Activated CD4-positive, alpha-beta memory T cell treated with anti-CD3 and anti-CD28 coated beads for 36 hours (primary cell): ENCODE measurements at regions not wholly inside any gene's neighbourhood (a gene's known extent, or its start where the extent isn't known, plus 50 kb on each side); places are given as distances from the start of the nearest gene placed in this dataset.

Experiments
- CTCF ChIA-PET: fragments of 350-600 bp; sonication (Branson Sonifier 250); formaldehyde crosslinking; loops from one replicate; lab custom pipeline; 2021; ENCODE audit warnings: antibody characterized with exemption, inconsistent platforms; lab: Charles Lee
- POLR2A ChIA-PET: fragments of 350-600 bp; sonication (Branson Sonifier 250); formaldehyde crosslinking; loops from one replicate; lab custom pipeline; 2021; ENCODE audit warnings: antibody characterized with exemption; lab: Charles Lee
- DNase-seq: peaks from one replicate; pipeline ENCODE4 v3.0.0-alpha.2; 2020
- H3K27ac Mint-ChIP-seq: one replicate; pipeline ENCODE4 v1.8.0; 2021; ENCODE audit warnings: mixed read lengths
- H3K27me3 Mint-ChIP-seq: one replicate; pipeline ENCODE4 v1.8.0; 2021; ENCODE audit warnings: mixed read lengths
- H3K36me3 Mint-ChIP-seq: one replicate; pipeline ENCODE4 v1.8.0; 2021; ENCODE audit warnings: mixed read lengths
- H3K4me1 Mint-ChIP-seq: one replicate; pipeline ENCODE4 v1.8.0; 2021; ENCODE audit warnings: low read depth, mixed read lengths
- H3K4me3 Mint-ChIP-seq: one replicate; pipeline ENCODE4 v1.8.0; 2021; ENCODE audit warnings: mild to moderate bottlenecking, mixed read lengths
- H3K9me3 Mint-ChIP-seq: one replicate; pipeline ENCODE4 v1.8.0; 2021; ENCODE audit warnings: mixed read lengths
- intact Hi-C: fragments of 100-400 bp; cut with micrococcal nuclease; formaldehyde crosslinking; loops from one replicate; pipeline ENCODE4 v1.15.1; 2023

DNA sequence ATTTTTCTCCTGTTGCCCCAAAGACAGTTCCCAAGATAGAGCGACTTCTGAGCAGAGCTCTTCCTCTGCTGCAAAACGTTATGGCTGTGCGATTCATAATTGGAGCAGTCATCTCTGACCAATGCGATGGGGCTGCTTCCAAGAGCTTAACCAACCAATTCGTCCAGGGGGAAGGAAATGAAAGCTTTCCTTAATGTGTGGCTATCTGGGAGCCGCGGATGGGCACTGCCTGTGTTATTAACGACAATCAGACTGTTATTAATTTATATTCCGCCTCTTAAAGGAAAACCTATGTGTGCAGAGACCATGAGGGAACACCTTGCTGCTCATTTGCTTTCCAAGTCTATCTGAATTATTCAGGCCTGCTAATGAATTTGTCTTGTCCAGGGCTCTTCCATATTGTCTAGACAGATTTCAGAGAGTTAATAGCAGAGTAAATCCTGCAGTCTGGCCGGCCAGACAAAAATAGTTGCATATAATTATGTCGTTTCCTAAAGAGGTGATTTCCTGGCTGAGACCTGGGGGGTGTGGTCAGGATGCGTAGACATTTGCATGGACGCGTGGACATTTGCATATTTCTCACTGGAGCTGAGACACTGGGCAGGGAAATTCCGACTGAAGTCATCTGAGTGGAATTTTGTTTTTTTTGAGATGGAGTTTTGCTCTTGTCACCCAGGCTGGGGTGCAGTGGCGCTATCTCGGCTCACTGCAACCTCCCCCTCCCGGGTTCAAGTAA is 135.4 kb downstream of the HMX1 start:
- no peaks in the 10 kb centered on the region for H3K4me1 Mint-ChIP-seq
- no peaks in the 10 kb centered on the region for H3K27me3 Mint-ChIP-seq
- H3K27ac Mint-ChIP-seq: no peak overlapping the region
- H3K36me3 Mint-ChIP-seq: no peaks in the 10 kb centered on the region
- CTCF ChIA-PET: no interaction called here
- intact Hi-C loops: no loop called here
- peaks cover 6% of the 10 kb centered on the region for H3K9me3 Mint-ChIP-seq
- no peak overlapping the region for H3K4me3 Mint-ChIP-seq
- POLR2A ChIA-PET: no interaction called here
- no peak for DNase-seq

DNA sequence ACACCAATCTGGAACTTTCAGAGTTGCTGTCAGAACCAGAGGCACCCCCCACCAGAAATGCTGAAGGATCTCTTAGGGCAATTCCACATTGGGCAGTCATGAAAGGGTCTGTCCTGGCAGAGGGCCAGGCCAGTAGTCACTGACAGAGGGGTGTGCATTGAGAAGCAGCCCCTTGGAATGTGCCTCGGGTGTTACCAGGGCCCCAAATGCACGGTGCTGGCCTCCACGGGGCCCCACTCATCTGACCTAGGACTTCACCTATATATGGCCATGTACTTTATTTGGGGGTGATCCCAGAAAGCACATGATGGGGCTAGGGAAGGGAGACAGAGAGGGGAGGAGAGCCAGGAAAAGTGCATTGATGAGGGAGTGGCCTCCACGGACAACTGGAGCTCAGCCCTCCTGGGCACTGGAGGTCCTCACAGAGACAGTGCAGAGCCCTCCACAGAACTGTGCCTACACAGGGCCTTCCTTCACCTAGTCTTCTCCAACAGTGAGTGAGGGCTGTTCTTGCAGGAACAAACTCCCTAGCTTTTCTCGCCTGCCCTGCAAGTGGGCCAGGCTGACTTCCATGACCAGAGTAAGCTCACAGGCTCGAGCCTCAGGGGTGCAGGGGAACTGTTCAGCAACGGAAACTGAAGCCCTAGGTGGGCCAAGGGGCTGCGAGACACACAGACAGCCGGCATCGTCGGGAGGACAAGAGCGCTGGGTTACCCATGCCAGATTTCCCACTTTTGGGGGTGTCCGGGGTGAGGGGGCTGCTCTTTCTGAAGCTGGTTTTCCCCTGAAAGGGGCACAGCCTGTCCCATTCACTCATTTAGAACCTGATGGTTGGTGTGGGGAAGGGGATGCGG is 136.2 kb downstream of the HMX1 start:
- CTCF ChIA-PET: no interaction called here
- no peaks in the 10 kb centered on the region for H3K36me3 Mint-ChIP-seq
- no peaks in the 10 kb centered on the region for H3K27me3 Mint-ChIP-seq
- no peak for DNase-seq
- H3K9me3 Mint-ChIP-seq: peaks cover 6% of the 10 kb centered on the region
- intact Hi-C loops: no loop called here
- no peak overlapping the region for H3K4me3 Mint-ChIP-seq
- H3K4me1 Mint-ChIP-seq: no peaks in the 10 kb centered on the region
- H3K27ac Mint-ChIP-seq: no peak overlapping the region
- POLR2A ChIA-PET: no interaction called here

DNA sequence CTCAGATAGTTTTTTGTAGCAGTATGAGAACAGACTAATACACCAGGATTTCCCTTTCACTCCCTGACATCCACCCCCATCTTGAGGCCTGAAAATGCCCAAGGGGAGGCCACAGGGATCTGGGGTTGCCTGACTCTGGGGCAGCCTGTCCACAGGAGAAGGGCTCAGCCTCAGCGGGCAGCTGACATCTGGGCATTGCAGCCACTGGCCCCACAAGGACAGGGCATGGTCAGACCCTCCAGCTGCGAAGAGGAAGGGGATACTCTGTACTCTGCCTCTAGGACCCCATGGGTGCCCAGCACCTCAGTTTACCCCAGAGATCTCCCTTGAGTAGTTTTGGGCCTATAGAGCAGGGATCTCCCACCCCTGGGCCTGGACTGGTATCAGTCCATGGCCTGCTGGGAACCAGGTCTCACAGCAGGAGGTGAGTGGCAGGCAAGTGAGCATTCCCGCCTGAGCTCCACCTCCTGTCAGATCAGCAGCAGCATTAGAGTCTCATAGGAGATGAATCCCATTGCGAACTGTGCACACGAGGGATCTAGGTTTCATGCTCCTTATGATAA is 138.9 kb downstream of the HMX1 start:
- intact Hi-C loops: no loop called here
- ChIA-PET POLR2A (no interaction called here), CTCF (no interaction called here)
- Mint-ChIP-seq H3K4me1 (no peaks in the 10 kb centered on the region), H3K27ac (no peak overlapping the region), H3K9me3 (peaks cover 6% of the 10 kb centered on the region), H3K27me3 (no peaks in the 10 kb centered on the region), H3K4me3 (no peak overlapping the region), H3K36me3 (no peaks in the 10 kb centered on the region)
- DNase-seq: no peak

DNA sequence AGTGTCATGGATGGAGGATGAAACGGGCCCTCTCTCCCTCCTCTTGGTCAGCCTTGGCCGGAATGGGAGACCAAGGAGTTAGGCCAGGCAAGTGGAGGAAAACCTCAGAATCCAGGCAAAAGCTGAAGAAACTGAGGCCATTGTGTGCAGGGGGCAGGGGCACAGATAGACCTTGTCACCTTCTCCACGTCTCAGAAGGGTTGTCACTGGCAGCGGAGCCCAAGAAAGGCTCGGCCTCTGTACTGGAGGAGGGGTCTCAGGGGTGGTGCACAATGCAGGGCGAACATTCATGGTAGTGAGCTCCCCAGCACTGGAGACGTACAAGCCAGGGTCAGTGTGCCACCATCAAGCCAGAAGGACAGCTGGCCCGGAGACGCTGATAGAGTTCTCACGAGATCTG is 139.5 kb downstream of the CPZ start:
- intact Hi-C loops: no loop called here
- ChIA-PET POLR2A (no interaction called here), CTCF (no interaction called here)
- Mint-ChIP-seq H3K4me1 (no peaks in the 10 kb centered on the region), H3K27ac (no peak overlapping the region), H3K36me3 (no peaks in the 10 kb centered on the region), H3K27me3 (no peaks in the 10 kb centered on the region), H3K4me3 (no peak overlapping the region), H3K9me3 (peaks cover 6% of the 10 kb centered on the region)
- no peak for DNase-seq

DNA sequence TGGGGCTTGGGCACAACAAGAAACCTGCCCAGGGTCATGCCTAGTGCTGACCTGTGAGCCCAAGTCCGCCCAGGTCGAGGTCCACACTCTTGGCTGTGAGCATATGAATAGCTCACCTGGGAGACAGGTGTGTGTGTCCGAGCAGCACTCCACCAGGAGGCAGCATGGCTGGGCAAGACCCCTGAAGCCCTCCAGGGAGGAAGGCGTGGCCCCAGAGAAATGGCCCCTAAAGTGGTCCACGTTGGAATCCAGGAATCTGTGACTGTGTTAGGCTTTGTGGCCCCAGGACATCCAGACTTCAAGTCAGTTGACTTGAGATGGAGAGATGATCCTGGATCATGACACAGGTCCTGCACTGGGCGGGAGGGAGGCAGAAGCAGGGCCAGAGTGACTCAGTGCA is 138.8 kb downstream of the CPZ start:
- H3K27me3 Mint-ChIP-seq: no peaks in the 10 kb centered on the region
- ChIA-PET CTCF (no interaction called here), POLR2A (no interaction called here)
- intact Hi-C loops: no loop called here
- H3K4me3 Mint-ChIP-seq: no peak overlapping the region
- H3K27ac Mint-ChIP-seq: no peak overlapping the region
- peaks cover 6% of the 10 kb centered on the region for H3K9me3 Mint-ChIP-seq
- DNase-seq: no peak
- H3K36me3 Mint-ChIP-seq: no peaks in the 10 kb centered on the region
- H3K4me1 Mint-ChIP-seq: no peaks in the 10 kb centered on the region

DNA sequence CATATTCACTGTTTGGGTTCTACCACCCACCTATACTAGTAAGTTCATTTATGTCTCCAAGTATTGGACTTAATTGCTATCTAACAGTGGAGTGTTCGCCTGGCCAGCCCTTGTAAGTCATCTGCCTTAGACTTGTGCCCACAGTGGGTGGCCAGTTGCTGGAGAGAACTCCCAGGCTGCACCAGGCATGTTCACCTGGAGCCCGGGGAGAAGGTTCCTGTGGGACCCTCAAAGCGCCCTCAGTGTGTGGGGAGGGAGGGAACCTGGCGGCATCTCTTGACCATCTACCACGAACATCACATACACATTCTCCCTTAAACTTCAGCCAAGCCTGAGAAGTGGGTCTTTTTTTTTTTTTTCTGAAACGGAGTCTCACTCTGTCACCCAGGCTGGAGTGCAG is 138.1 kb downstream of the CPZ start:
- Mint-ChIP-seq H3K27ac (no peak overlapping the region), H3K27me3 (no peaks in the 10 kb centered on the region), H3K4me3 (no peak overlapping the region), H3K36me3 (no peaks in the 10 kb centered on the region), H3K9me3 (peaks cover 6% of the 10 kb centered on the region), H3K4me1 (no peaks in the 10 kb centered on the region)
- ChIA-PET CTCF (no interaction called here), POLR2A (no interaction called here)
- DNase-seq: no peak
- intact Hi-C loops: no loop called here

DNA sequence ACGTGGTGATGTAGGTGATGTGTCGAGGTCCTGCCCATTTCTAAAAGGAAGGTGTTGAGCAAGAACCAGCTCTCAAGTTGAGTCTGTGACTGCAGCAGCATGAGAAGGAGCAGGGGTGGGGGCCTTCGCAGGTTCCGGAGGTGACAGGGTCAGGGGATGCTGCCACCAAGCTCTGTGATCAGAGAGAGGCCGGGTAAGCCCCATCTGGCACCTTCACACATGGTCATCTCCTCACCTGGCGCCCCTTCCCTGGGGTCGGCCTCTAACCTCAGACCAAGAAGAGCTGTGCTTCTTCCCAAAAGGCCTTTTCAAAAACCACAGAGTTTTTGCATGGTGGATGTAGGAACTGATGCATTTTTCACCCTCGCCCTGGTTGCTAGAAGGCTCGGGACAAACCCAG is 137.6 kb downstream of the CPZ start:
- Mint-ChIP-seq H3K36me3 (no peaks in the 10 kb centered on the region), H3K9me3 (peaks cover 6% of the 10 kb centered on the region), H3K4me3 (no peak overlapping the region), H3K27ac (no peak overlapping the region), H3K4me1 (no peaks in the 10 kb centered on the region), H3K27me3 (no peaks in the 10 kb centered on the region)
- intact Hi-C loops: no loop called here
- DNase-seq: no peak
- ChIA-PET CTCF (no interaction called here), POLR2A (no interaction called here)

DNA sequence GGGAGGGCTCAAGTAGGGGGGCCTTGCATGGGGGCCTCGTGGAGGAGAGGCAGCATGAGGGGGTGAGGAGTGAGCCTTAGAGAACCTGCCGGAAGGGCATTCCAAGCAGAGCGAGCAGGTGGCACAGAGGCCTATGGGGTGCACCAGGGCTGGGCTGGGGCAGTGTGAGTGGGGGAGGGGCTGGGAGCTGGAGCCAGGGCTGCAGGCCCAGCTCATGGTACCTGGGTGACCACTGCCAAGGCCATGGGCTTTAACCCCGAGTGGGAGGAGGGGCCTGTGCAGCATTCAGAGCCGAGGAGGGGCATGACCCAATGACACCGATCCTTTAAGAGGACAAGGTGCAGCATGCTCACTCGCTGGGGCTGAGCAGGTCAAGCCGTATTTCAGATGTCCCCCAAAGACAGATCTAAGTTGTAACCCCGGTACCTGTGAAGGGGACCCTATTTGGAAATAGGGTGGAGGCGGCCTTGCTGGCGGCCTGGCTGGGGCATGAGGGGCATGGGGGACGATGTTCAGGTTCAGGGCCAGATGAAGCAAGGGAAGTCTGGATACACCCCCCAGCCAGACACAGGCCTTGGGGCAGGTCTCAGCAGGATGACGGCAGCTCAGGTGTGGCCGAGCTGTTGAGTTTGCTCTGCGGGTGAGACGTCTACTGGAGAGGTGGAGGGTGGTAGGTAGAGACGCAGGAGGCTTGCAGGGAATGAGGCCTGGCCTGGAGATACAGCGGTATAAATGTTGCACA is 137.0 kb downstream of the CPZ start:
- Mint-ChIP-seq H3K9me3 (peaks cover 6% of the 10 kb centered on the region), H3K4me1 (no peaks in the 10 kb centered on the region), H3K36me3 (no peaks in the 10 kb centered on the region), H3K27me3 (no peaks in the 10 kb centered on the region), H3K27ac (no peak overlapping the region), H3K4me3 (no peak overlapping the region)
- ChIA-PET POLR2A (no interaction called here), CTCF (no interaction called here)
- no peak for DNase-seq
- intact Hi-C loops: no loop called here

DNA sequence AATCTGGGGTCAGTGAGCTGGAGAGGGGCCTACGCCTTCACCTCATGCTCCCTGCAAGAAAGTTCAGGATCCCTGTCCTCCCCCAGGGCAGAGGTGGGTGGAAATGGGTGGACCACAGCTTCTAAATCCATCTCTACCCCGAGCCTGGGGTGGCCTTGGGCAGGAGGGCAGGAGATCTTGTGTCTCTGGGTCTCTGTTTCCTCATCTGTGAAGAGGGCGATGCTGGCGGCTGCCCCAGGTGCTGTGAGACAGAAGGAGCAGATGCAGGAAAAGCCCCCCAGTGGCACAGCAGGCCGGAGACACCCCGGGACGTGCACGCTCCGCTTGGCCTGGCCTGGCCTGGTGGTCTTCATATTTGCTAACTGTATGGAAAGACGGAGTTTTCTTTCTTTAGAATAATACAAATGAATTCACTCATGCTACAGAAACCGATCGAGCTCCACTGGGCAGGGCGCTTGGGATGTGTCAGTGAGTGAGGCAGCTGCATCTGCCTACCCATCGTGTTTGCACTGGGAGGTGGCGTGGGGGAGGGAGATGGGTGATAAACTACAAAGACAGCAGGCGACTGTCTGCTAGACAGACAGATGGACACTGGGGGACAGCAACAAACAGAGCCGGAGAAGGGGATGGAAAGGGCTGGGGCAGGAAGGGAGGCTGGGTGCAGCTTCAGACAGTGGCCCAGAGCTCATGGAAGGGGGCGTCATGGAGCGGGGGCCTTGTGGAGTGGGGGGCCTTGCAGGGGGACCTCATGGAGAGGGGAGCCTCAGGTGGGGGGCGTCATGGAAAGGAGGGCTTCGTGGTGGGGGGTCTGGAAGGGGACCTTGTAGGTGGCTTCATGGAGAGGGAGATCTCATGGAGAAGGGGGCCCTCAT is 136.2 kb downstream of the CPZ start:
- Mint-ChIP-seq H3K27ac (no peak overlapping the region), H3K36me3 (no peaks in the 10 kb centered on the region), H3K27me3 (no peaks in the 10 kb centered on the region), H3K9me3 (no peaks in the 10 kb centered on the region), H3K4me3 (no peak overlapping the region), H3K4me1 (no peaks in the 10 kb centered on the region)
- POLR2A ChIA-PET: no interaction called here
- intact Hi-C loops: no loop called here
- DNase-seq: no peak
- CTCF ChIA-PET: no interaction called here

DNA sequence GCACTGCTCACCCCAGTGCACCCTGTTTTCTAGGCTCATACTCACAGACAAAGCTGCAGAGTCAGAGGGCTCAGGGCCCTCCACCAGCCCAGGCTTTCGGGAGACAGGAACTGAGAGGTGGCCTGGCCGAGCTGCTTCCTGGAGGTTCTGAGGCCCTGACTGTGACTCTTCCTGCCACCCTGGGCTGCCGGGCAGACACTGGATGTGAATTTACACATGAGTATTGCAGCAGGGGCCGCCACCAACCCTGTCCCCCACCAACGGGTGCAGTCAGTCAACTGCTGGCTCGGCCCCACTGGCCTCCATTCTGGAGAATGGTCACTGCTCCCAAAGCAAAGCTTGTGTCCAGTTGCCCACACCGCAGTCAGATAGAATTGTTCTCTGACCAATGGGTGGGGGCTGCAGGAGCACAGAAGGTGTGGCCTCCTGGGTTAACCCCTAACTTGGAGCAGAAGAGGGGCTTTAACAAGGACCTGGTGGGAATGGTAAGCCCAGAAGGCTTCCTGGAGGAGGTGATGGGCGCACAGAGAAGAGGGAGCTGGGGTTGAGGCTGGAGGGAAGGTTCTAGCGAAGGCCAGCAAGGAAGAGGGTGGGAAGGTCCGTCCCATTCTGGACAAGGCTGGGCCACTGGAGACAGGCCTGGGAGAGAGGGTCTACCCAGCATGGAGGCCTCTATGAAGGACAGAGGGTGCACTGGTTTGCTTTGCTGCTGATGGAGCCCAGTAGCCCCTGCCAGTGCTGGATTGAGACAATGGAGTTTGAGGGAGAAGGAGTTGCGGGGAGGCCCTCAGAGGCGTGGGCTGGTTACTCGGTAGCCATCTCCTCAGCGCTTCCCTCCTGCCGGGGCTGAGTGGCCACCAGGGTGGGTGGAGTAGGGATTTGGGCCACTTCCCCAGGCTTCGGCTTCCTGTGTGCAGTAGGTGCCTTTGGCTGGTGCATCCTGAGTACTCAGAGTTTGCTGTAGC is 135.3 kb downstream of the CPZ start:
- Mint-ChIP-seq H3K9me3 (no peaks in the 10 kb centered on the region), H3K27me3 (no peaks in the 10 kb centered on the region), H3K4me3 (no peak overlapping the region), H3K27ac (no peak overlapping the region), H3K4me1 (no peaks in the 10 kb centered on the region), H3K36me3 (no peaks in the 10 kb centered on the region)
- ChIA-PET CTCF (no interaction called here), POLR2A (no interaction called here)
- intact Hi-C loops: no loop called here
- DNase-seq: no peak

DNA sequence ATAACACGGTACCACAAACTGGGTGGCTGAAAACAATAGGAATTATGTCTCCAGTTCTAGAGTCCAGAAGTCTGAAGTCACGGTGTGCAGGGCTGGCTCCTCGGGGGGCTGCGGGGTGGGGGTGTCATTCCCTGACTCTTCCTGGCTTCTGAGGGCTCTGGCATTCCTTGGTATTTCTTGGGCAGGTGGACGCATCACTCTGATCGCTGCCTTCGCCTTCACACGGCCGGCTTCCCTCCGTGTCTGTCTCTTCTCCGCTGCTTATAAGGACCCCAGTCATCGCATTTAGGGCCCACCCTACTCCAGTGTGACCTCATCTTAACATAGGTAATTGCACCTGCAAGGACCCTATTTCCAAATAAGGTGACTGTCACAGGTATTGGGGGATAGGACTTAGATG is 134.6 kb downstream of the CPZ start:
- ChIA-PET POLR2A (no interaction called here), CTCF (no interaction called here)
- H3K4me1 Mint-ChIP-seq: no peaks in the 10 kb centered on the region
- no peaks in the 10 kb centered on the region for H3K9me3 Mint-ChIP-seq
- no peak overlapping the region for H3K4me3 Mint-ChIP-seq
- H3K36me3 Mint-ChIP-seq: no peaks in the 10 kb centered on the region
- no peaks in the 10 kb centered on the region for H3K27me3 Mint-ChIP-seq
- intact Hi-C loops: no loop called here
- no peak overlapping the region for H3K27ac Mint-ChIP-seq
- no peak for DNase-seq
